ENCODE measurements at regions not wholly inside any gene's neighbourhood (a gene's known extent, or its start where the extent isn't known, plus 50 kb on each side); places are given as distances from the start of the nearest gene placed in this dataset.

DNA sequence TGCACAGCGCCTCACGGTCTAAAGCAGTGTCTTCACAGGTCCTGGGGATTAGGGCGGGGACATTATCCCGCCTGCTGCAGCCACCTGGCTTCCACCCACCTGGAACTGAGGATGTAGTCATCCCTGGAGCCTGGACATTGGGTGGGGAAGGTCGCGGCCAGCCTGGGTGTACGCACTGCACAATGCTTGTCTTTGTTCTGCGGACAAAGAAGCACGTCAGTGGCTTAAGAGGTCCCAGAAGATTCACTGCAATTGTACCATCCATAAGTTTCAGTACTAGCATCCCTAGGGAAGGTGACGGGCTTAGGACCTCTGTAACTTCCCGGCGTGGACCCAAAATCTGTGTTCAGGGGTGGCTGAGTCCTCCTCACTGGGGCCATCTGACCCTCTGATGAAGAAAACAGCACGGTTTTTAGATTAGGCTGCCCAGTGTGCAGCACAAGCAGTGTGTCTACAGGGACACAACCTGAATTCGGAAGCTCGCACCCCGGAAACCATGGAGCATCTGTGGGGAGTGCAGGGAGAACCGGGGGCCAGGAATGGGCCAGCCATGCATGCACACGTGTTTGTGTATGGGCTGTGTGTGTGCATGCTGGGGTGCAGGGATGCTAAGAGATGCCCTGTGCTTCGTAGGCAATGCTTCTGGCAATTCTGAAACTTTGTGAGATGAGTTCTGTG is 342.6 kb upstream of the B3GAT1 start:
- H3K36me3 ChIP-seq: no peaks in the 10 kb centered on the region
- no peak for ATAC-seq (ENCODE audit: low FRiP score in 2 of 2)
- H3K4me3 ChIP-seq: no peak overlapping the region
- H3K27me3 ChIP-seq: no peaks in the 10 kb centered on the region
- no peak for DNase-seq
- WGBS, 2 donors: 73 to 83% methylated on average over 10 to 18 of the region's 19 CpGs
- H3K27ac ChIP-seq: no peak overlapping the region
- H3K9me3 ChIP-seq: no peaks in the 10 kb centered on the region
- no peaks in the 10 kb centered on the region for H3K4me1 ChIP-seq
- TF ChIP-seq EP300 (IDR thresholded peaks at IDR 0.05): no peak
- TF ChIP-seq POLR2AphosphoS5 (IDR thresholded peaks at IDR 0.05): no peak
- TF ChIP-seq POLR2A (IDR thresholded peaks at IDR 0.05): no peak
- TF ChIP-seq, protein P1, sequence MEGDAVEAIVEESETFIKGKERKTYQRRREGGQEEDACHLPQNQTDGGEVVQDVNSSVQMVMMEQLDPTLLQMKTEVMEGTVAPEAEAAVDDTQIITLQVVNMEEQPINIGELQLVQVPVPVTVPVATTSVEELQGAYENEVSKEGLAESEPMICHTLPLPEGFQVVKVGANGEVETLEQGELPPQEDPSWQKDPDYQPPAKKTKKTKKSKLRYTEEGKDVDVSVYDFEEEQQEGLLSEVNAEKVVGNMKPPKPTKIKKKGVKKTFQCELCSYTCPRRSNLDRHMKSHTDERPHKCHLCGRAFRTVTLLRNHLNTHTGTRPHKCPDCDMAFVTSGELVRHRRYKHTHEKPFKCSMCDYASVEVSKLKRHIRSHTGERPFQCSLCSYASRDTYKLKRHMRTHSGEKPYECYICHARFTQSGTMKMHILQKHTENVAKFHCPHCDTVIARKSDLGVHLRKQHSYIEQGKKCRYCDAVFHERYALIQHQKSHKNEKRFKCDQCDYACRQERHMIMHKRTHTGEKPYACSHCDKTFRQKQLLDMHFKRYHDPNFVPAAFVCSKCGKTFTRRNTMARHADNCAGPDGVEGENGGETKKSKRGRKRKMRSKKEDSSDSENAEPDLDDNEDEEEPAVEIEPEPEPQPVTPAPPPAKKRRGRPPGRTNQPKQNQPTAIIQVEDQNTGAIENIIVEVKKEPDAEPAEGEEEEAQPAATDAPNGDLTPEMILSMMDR (IDR thresholded peaks at IDR 0.05): no peak

DNA sequence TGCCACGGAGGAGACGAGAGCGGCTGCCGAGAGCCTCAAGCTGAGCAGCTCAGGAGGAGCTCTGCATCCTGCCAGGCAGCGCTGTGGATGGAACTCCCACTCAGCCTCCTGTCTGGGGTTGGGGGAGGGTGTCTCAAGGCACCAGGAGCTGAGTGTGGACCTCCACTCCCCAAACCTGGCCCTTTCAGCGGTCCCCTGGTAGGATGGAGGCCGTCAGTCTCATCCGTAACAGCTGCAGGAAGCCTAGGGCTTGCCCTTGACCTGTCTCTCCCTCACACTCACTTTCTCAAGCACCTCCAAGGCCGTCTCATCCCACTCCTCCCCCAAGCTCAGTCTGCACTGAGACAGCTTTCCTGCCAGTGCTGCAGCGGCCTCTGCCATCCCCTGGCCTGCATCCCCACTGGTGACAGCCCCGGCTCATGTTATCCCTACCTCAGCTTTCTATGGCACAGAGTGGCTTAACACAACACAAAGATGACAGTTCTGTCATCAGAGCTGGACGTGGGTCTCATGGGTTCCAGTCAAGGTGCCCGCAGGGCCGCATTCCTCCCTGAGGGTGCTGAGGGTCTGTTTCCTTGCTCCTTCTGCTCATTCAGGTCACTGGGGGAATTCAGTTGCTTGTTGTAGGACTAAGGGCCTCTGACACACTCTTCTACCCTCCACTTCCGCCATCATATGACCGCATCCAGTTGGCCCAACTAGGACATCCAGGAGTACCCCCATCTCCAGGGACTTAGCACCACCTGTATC is 341.9 kb upstream of the B3GAT1 start:
- no peaks in the 10 kb centered on the region for H3K27me3 ChIP-seq
- no peaks in the 10 kb centered on the region for H3K36me3 ChIP-seq
- no peak overlapping the region for H3K4me3 ChIP-seq
- no peak for DNase-seq
- H3K9me3 ChIP-seq: no peaks in the 10 kb centered on the region
- 78% methylated on average over 16 of the region's 16 CpGs for WGBS, 2 donors
- H3K4me1 ChIP-seq: no peaks in the 10 kb centered on the region
- no peak overlapping the region for H3K27ac ChIP-seq
- TF ChIP-seq EP300 (IDR thresholded peaks at IDR 0.05) (no peak), POLR2A (IDR thresholded peaks at IDR 0.05) (no peak), POLR2AphosphoS5 (IDR thresholded peaks at IDR 0.05) (no peak)
- no peak for ATAC-seq (ENCODE audit: low FRiP score in 2 of 2)

DNA sequence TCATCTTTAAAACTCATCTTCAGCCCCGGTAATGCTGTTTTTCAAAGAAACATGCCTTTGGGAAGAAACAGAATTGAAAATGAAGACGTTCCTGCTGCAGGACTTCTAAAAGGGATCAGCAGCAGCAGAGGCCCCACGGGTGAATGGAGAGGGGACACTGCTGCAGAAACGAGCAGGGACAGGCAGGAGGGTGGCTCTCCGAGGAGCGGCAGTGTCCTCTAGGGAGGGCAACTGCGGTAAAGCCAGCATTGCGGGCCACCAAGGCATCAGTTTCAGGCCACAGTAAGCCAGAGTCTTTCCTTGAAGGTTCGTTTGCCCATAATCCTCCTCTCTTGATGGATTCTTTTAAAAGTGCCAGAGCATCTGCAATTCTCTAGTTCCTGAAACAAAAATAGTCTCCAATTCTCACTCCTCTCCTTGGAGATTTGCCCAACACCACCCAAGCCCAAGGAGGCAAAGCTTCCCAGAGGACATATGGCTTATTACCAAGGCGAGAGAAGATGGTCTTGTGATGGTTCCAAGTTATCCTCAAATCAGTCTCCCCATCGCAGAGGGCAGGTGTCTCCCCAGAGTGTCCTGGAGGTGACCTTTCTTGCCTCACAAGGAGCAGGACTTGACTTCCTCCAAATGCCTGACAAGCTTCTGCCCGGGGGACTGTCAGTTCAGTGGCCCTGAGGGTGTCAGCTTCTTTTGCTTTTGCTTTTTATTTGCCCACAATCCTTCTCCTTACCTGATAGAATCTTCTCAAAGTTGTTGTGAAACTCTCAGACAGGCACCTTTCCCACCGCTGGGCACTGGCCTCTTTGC is 341.1 kb upstream of the B3GAT1 start:
- 77 to 78% methylated on average over 13 of the region's 13 CpGs for WGBS, 2 donors
- H3K27ac ChIP-seq: no peak overlapping the region
- H3K4me1 ChIP-seq: no peaks in the 10 kb centered on the region
- no peak overlapping the region for H3K4me3 ChIP-seq
- H3K27me3 ChIP-seq: no peaks in the 10 kb centered on the region
- TF ChIP-seq POLR2A (IDR thresholded peaks at IDR 0.05) (no peak), EP300 (IDR thresholded peaks at IDR 0.05) (no peak), POLR2AphosphoS5 (IDR thresholded peaks at IDR 0.05) (no peak)
- TF ChIP-seq, protein P1 (IDR thresholded peaks at IDR 0.05): no peak
- DNase-seq (no peak), ATAC-seq (ENCODE audit: low FRiP score in 2 of 2) (no peak)
- peaks cover 0 to 4% (median 0%) of the 10 kb centered on the region in 4 donors for H3K9me3 ChIP-seq
- no peaks in the 10 kb centered on the region for H3K36me3 ChIP-seq

DNA sequence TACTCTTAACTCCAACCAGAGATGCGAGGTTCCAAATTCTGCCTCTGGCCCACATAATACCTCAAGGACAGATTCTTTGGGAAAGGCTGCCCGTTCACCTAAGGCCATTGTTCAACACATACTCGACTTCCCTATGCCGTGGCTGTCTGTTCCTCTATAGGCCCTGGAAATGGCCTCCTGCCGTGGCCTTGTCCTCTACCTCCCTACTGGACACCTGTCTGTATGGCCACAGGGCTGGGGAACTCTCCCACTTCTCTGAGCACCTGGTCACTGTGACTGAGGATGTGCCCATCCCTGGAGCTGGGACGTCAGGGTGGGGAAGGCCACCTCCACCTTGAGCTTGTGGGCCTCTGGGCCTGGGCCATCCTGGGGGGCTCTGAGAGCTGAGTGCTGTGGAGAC is 340.5 kb upstream of the B3GAT1 start:
- Histone ChIP-seq H3K27ac (no peak overlapping the region), H3K4me1 (no peaks in the 10 kb centered on the region), H3K36me3 (no peaks in the 10 kb centered on the region), H3K27me3 (no peaks in the 10 kb centered on the region), H3K9me3 (peaks cover 0 to 4% (median 0%) of the 10 kb centered on the region in 4 donors), H3K4me3 (no peak overlapping the region)
- TF ChIP-seq, protein P1 (IDR thresholded peaks at IDR 0.05): no peak
- TF ChIP-seq EP300 (IDR thresholded peaks at IDR 0.05) (no peak), POLR2AphosphoS5 (IDR thresholded peaks at IDR 0.05) (no peak), POLR2A (IDR thresholded peaks at IDR 0.05) (no peak)
- no peak for ATAC-seq (ENCODE audit: low FRiP score in 2 of 2)
- DNase-seq: no peak
- WGBS, 2 donors: 82 to 86% methylated on average over 6 of the region's 6 CpGs

DNA sequence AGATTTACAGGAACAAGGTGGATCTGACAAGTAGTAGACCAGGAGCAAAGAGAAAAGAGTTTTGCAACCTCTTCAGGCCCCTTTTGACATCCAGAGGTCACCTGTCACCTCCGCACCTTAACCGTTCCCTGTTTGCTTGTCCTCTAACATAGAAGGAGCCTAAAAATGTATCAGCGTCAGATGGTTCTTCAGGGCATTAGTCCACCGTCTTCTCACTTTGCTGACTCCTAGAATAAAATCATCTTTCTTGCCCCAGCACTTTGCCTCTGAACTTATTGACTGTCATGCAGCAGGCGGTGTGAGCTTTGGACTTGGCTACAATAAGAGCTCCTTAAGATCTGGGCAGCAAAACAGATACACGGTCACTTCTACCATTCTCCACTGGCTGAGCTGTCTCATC is 339.7 kb upstream of the B3GAT1 start:
- 88 to 89% methylated on average over 6 of the region's 6 CpGs for WGBS, 2 donors
- no peak for DNase-seq
- H3K4me3 ChIP-seq: no peak overlapping the region
- TF ChIP-seq POLR2AphosphoS5 (IDR thresholded peaks at IDR 0.05): no peak
- TF ChIP-seq POLR2A (IDR thresholded peaks at IDR 0.05): no peak
- TF ChIP-seq, protein P1 (IDR thresholded peaks at IDR 0.05): no peak
- TF ChIP-seq EP300 (IDR thresholded peaks at IDR 0.05): no peak
- H3K4me1 ChIP-seq: no peaks in the 10 kb centered on the region
- H3K27ac ChIP-seq: no peak overlapping the region
- no peaks in the 10 kb centered on the region for H3K27me3 ChIP-seq
- no peaks in the 10 kb centered on the region for H3K36me3 ChIP-seq
- H3K9me3 ChIP-seq: peaks cover 0 to 4% (median 0%) of the 10 kb centered on the region in 4 donors
- no peak for ATAC-seq (ENCODE audit: low FRiP score in 2 of 2)
